ENCODE measurements at regions not wholly inside any gene's neighbourhood (a gene's known extent, or its start where the extent isn't known, plus 50 kb on each side); places are given as distances from the start of the nearest gene placed in this dataset.

DNA sequence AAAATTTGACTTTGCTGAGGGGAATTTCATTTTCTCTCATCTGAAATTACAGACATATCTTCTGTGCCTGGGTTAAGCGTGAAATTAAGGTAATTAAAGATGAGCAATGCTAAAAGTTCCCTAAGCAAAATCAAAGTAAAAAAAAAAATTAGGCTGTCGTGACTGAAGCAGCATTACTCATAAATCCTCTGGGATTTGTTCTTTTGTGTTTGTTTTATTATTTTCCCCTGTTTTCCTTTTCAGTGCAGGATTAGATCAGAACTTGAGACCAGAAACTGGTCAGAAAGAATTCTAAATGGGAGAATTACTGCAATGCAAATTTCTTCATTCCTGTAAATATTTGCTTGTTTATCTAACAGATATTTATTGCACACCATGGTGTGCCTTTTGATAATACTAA lies 141.4 kb upstream of the BET1 start:
- TF ChIP-seq, protein P1, sequence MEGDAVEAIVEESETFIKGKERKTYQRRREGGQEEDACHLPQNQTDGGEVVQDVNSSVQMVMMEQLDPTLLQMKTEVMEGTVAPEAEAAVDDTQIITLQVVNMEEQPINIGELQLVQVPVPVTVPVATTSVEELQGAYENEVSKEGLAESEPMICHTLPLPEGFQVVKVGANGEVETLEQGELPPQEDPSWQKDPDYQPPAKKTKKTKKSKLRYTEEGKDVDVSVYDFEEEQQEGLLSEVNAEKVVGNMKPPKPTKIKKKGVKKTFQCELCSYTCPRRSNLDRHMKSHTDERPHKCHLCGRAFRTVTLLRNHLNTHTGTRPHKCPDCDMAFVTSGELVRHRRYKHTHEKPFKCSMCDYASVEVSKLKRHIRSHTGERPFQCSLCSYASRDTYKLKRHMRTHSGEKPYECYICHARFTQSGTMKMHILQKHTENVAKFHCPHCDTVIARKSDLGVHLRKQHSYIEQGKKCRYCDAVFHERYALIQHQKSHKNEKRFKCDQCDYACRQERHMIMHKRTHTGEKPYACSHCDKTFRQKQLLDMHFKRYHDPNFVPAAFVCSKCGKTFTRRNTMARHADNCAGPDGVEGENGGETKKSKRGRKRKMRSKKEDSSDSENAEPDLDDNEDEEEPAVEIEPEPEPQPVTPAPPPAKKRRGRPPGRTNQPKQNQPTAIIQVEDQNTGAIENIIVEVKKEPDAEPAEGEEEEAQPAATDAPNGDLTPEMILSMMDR (conservative IDR thresholded peaks at IDR 0.05; ENCODE audit: low read depth, low read length): no peak
- no peak for TF ChIP-seq EZH2 (IDR thresholded peaks at IDR 0.05; ENCODE audit: low read length, unreplicated experiment)
